HG03457 (cell line): ENCODE measurements at regions not wholly inside any gene's neighbourhood (a gene's known extent, or its start where the extent isn't known, plus 50 kb on each side); places are given as distances from the start of the nearest gene placed in this dataset.
"Not testable (repeated sequence)": the region's sequence is repeated elsewhere in the genome, so short reads cannot be mapped to it uniquely, and the experiment has no call there.

Source experiments
- ATAC-seq: cut with Tn5 transposase; IDR thresholded peaks from one replicate; pipeline ENCODE4 v1.9.1; 2021; ENCODE audit warnings: moderate number of reproducible peaks; ENCODE audit not compliant: unreplicated experiment

DNA sequence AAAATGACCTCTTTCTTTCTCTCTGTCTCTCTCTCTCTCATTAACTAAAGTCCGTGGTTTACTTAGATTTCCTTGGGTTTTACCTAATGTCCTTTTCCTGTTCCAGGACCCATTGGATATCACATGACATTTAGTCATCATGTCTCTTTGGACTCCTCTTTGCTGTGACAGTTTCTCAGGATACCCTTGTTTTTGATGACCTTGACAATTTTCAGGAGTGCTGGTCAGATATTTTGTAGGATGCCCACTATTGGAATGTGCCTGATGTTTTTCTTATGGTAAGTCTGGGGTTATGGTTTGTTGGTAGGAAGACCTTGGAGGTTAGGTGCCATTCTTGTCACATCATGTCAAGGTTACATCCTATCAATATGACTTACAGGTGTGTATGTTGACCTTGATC lies 199.2 kb upstream of the HTR1E start:
- no peak for ATAC-seq

- not testable (repeated sequence) for ATAC-seq
Observed at GRCh38 chr6:86731631-86732030, 205.7 kb upstream of the HTR1E start.

- ATAC-seq, result not testable (repeated sequence)
Observed at GRCh38 chr6:86730772-86731171, 206.6 kb upstream of the HTR1E start.

GRCh38 chr6:86730216-86730615 lies 207.1 kb upstream of the HTR1E start:
- no peak for ATAC-seq

DNA sequence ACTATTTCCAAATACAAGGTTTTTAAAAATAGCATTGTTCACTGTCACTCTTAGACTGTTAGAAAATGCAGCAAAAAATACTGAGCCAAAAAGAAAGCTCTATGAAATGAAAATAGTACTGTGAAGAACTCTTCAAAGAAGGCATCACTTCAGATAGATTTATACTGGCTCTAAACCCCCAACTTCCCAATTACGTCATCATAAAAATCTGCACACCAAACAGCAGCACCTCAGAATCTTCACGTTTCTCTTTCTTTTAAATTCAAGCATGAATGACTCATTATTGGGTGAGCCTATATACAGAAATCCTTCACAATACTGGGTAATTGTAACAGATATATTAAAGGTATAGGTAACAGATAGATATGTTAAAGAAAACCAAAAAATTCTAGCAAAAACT lies 208.4 kb upstream of the HTR1E start:
- ATAC-seq, result no peak

DNA sequence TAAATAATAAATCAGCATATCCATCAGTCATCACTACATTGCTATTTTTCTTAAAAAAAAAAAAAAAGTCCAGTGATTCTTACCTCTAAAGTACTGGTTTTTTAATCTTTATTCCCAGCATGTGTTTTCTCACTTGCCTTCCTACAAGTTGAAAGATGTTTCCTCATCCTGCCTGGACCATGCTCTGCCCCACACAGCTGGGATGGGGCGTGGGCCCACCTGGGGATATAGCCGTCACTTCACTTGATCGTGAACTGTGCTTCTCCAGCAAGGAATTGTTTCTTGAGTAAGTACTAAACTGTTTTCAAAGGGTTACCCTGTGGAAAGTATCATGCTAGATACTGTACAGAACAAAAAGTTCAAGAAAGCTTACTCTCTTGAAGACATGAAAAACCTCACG lies 212.6 kb upstream of the HTR1E start:
- no peak for ATAC-seq

- ATAC-seq, result no peak
Observed at GRCh38 chr6:86723729-86724128, 213.6 kb upstream of the HTR1E start.

GRCh38 chr6:86723151-86723550 lies 214.2 kb upstream of the HTR1E start:
- no peak for ATAC-seq

DNA sequence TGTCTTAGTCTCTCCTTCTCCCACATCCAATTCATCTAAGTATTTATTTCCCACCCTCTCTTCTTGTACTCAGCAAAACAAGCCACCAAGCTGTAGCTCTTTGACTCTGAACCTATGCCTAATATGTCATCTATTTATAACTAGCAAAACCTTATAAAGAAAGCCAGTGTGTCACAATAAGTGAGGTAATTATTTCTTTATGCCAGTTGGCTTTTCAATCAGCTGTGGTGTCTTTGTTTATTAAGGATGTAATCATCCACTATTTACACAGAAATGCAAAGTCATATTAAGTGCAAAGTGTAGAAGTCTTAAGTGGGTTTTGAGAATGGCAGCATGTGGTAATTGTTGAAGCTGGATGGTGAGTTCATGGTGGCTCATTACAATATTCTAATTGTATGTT lies 215.2 kb upstream of the HTR1E start:
- no peak for ATAC-seq

- no peak for ATAC-seq
Observed at GRCh38 chr6:86715676-86716075, 221.7 kb upstream of the HTR1E start.

- no peak for ATAC-seq
Observed at GRCh38 chr6:86712039-86712438, 225.3 kb upstream of the HTR1E start.

- no peak for ATAC-seq
Observed at GRCh38 chr6:86707545-86708120, 229.7 kb upstream of the HTR1E start.

GRCh38 chr6:86706449-86706848 lies 230.9 kb upstream of the HTR1E start:
- ATAC-seq, result no peak

DNA sequence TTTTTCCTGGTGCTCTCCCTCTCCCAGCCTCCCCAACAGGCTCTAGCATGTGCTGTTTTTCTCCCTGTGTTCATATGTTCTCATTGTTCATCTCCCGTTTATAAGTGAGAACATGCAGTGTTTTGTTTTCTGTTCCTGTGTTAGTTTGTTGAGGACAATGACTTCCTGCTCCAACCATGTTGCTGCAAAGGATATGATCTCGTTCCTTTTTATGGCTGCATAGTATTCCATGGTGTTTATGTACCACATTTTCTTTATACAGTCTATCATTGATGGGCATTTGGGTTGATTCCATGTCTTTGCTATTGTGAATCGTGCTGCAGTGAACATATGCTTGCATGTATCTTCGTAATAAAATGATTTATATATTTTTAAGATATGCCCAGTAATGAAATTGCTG lies 236.1 kb upstream of the HTR1E start:
- ATAC-seq, result not testable (repeated sequence)

GRCh38 chr6:86686496-86686895 lies 250.8 kb upstream of the HTR1E start:
- no peak for ATAC-seq

- no peak for ATAC-seq
Observed at GRCh38 chr6:86685230-86685797, 252.0 kb upstream of the HTR1E start.

GRCh38 chr6:86683132-86683908 lies 254.0 kb upstream of the HTR1E start:
- no peak for ATAC-seq

DNA sequence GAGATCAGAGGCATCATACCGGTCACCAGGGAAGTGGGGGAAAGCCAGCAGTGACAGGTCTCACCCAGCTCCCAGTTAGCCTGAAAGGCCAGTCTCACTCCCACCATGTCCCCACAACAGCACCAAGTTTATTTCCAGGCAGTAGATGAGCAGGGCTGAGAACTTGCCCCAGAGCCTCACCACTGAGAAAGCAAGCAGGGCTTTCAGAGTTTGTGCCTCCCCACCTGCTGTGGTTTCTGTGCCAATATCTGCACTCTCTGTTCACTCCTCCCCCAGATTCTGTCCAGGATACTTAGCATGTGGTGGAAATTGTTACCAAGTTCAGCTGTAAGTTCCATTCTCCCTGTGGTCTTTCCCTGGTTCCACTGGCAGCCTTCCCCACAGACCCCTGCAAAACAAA lies 255.0 kb upstream of the HTR1E start:
- ATAC-seq, result no peak

GRCh38 chr6:86681140-86681539 lies 256.2 kb upstream of the HTR1E start:
- ATAC-seq, result not testable (repeated sequence)

- not testable (repeated sequence) for ATAC-seq
Observed at GRCh38 chr6:86672125-86672524, 265.2 kb upstream of the HTR1E start.

DNA sequence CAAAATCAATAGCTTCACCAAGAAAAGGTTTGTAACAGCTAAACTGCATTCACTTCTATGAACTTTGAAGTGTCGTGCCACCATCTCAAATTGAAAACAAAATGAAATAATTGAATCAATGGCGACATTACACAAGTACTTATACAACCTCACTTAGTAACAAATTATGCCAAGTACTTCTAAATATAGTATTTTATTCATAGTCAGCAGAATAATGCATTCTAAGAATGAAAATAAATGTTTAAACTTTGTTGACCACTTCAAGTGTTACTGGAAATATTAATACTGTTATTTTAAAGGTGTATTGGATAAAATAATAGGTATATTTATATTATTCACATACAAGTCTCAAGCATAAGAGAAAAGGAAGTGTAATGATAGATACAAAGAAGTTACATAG lies 280.1 kb upstream of the HTR1E start:
- ATAC-seq, result no peak

DNA sequence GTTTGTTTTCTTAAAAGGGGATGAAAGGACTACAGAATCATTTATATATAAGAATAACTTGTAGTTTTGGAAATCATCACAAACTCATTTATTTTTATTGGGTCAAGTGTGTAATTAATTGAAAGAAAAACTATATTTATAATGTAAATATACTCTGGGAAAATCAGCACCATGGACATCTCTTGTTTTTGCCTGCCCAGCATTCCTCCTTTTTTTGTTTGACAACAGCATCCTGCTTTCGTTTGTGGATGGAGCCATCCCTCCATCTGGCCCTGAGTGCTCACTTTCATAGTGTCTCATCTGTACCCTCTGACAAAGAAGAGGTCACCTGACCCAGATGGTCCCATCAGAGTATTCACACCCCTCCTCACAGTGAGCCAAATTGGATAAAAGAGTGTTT lies 308.2 kb upstream of the HTR1E start:
- no peak for ATAC-seq
